SKM-1 treated with dmso at 0.1 percent for 144 hours (cell line): ENCODE measurements at regions not wholly inside any gene's neighbourhood (a gene's known extent, or its start where the extent isn't known, plus 50 kb on each side); places are given as distances from the start of the nearest gene placed in this dataset.

Source experiments
- DNase-seq: peaks from one replicate; lab custom pipeline; 2025; ENCODE audit not compliant: unreplicated experiment; lab: John Stamatoyannopoulos, UW

DNA sequence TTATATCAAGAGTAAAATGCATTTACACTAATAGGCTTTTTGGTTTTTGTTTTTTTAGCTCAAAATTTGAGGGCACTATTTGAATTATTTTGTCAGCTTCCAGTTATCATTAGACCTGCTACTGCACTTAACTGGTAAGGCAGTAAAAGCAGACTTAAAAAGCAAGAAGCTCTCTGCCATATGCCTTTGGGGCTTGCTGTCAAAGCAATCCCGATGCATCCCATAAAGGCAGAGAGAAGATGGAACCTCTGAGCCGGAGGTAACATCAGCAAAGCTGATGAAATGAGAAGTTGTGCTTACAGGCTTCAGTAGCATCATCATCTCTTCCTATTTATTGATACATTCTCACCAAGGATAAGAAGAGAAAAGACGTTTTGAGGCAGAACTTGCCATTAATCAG, 1414.3 kb upstream of the CDH6 start:
- no peak for DNase-seq

DNA sequence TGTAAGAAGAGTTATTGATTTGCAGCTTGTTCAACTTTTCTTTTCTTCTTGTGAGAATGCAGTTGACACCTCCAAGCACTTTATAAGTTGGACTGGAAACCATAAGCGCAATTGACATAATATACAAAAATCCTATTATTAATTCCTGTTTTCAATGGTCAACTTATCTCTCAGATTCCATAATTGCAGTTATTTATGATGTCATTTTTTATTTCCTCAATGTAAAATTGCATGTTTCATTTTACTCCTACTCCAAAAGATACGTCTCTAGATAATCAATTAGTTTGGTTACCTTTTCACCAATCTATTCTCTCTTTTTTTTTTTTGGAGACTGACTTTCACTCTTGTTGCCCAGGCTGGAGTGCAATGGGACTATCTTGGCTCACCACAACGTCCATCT, 1416.1 kb upstream of the CDH6 start:
- no peak for DNase-seq

DNA sequence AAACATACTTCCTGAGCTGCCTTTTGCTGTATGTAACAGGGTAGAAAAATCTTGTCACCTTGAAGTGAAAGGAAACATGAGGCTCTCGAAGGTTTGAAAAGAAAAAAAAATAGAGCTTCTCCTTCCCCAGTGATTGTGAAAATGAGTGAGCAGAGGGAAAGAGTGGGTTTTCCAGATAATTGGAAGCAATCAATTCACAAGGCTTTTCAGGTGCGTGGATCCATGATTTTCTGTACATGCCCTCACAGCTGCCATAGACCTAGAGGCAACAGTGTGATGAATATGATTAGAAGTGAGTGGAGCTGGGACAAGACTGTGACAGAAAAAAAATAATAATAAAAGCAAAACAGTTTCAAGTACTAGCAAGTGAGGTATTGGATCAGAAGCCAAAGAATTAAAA, 1422.5 kb upstream of the CDH6 start:
- no peak for DNase-seq

DNA sequence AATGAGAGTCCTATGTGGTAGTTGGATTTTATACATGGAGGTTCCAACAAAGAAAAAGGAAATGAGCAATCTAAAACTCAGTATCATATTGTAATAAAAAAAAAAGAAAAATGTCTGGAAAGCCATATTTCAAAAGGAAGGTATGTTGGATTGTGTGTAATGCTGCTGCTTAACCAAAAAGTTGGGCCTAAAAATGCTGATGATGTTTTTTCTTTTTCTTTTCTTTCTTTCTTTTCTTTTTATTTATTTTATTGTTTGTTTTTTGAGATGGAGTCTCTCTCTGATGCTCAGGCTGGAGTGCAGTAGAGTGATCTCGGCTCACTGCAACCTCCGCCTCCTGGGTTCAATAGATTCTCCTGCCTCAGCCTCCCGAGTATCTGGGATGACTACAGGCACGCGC, 1424.0 kb upstream of the CDH6 start:
- no peak for DNase-seq

DNA sequence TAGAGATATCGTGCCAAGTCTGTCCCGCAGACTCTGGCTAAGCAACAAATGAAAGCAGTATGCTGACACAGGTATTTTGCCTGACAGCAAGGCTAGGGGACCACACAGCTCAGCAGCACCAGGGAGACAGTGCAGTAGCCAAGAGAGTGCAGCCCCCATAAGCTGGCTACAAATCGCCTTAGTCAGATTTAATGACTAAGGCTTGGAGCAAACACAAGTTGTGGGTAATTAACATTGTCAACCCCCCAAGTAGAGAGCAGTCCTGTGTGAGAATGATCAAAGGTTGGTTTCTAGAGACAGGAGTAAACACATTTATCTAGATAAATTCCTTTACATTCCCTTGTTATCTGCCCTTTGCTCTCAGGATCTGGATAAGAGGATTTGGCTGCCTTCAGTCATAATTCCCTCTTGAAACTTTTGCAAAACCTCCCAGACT, 1434.5 kb upstream of the CDH6 start:
- no peak for DNase-seq

DNA sequence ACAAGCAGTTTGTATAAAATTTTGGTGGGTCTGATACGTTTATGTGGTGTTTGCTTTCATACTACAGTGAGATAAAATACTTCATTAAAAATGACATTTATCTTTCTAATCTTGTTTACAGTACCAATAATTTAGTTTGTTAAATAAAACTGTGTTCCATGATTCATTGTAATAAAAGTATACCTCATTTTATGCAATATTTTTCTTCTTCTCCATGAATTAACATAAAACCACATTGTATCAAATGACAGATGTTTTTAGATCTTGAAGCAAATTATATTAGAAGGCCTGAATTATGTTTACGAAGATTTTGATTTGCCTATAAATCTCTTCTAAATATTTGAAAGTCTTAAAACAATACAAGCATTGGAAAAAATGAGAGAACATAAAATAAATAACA, 1443.0 kb upstream of the CDH6 start:
- DNase-seq: no peak

DNA sequence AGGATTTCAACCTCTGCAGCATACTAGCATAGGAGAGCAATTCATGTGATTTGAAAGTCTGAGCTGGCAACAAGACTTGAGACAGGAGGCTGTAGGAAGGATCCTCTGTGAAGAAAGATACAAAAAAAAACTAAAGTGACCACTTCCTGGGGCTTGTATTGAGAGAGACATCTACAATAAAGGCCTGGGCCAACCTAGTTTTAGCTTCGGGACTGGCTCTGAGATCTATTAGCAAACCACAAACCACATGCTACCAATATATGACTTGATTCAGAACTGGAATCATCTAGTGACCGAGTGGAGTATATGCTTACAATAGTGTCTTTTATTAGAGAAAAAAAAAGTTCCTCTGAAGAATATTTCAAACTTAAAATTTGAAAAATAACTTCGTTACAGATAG, 1448.9 kb upstream of the CDH6 start:
- DNase-seq: no peak

DNA sequence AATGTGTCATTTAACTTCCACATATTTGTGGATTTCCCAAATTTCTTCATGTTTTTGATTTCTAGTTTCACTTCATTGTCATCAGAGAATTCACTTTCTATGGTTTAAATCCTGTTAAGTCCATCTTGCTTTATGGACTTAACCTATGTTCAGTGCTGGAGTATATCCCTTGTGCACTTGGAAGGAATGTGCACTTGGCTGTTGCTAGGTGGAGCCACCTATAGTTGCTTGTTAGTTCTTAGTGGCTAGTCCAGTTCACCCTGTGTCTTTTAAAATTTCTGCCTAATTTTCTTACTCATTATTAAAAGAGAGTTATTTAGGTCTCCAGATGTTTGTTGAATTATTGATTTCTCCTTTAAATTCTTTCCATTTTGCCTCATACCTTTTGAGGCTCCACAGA, 1472.5 kb upstream of the CDH6 start:
- DNase-seq: no peak

DNA sequence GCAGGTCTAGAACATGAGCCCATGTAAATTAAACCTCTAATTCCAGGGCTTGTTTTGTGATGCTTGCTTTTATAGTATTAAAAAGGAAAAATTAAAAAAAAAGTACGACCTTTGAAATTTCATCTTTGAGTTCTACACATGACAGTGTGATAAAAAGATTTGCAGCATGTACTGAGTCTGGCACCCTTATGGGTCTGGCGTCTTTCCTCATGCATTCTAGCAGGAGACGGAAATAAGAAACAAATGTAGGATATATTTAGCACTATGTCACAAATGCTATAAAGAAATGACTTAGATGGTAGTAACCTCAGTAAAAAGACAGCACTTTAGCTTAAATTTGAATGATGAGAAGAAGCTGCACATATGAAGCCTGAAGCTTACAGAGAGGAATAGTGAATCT, 1474.3 kb upstream of the CDH6 start:
- DNase-seq: no peak

DNA sequence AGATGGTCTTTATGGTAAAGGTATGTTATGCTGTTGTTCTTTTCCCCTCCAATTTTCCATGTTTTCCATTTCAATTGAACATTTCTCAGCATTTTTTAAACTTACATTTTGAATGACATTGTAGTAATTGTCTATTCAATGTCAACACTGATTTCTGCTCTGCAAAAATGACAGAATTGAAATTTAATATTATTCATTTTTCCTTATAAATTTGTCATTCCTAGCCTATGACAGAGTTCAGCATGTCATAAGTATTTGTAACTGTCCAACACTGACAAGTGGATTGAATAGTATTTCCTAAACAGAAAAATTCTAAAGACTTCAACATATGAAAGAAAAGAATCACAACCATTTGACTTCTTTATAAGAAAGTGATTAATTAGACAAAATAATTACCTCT, 1478.3 kb upstream of the CDH6 start:
- DNase-seq: no peak

DNA sequence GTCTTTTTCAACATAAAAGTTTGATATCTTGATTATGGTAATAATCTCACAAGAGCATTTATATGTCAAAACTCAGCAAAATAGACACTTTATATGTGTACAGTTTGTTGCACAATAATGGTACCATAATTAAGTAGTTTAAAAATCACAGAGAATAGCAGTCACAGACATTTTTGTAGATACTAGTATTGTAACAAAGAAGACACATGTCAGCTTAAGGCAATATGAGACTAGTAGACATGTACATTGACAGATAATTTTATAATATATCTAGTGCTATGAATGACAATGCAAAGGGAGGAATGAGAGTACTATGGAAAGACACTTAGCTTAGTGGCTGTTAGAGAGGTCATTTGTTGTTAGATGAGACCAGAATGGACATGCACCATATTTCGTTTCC, 1490.6 kb upstream of the CDH6 start:
- no peak for DNase-seq

DNA sequence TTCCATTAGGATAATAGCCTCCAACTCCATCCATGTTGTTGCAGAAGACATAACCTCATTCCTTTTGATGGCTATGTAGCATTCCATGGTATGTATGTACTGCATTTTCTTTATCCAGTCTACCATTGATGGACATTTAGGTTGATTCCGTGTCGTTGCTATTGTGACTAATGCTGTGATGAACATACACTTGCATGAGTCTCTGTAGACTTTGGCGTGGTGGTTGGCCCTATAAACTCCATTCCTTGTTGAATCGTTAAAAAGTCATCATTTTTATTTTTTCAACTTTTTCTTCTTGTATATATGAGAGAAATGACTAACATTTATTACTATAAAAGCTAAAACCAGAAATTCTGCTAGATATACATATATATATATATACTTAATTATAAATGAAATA, 1491.9 kb upstream of the CDH6 start:
- no peak for DNase-seq

DNA sequence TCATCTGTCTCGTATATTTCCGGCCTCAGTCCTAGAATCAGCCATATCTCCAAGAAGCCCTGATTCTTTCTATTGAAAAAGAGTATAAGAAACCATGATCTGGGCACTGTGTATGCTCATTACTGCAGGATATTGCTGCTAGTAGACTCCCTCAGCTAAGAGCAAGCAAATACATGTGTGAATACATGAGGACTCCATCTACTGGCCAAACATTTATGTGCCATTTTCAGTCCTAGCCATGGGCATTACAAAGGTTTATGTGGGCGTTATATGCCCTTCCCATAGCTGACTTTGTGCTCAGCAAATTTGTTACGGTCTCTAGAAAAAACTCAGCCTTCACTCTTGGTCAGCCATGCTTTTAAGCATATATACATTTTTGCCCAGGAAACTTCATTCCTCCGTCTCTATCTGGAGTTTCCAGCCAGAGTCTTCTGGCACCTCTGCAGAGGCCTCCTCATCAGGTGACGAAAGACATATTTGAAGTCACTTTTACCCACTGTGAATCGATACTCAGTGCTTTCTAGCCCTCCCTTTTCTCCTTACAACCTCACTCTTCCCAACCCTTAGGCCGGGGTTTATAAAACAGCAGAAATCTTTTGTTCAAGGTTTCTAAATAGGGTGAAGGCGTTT, 1495.6 kb upstream of the CDH6 start:
- DNase-seq: peak; percentile 8

DNA sequence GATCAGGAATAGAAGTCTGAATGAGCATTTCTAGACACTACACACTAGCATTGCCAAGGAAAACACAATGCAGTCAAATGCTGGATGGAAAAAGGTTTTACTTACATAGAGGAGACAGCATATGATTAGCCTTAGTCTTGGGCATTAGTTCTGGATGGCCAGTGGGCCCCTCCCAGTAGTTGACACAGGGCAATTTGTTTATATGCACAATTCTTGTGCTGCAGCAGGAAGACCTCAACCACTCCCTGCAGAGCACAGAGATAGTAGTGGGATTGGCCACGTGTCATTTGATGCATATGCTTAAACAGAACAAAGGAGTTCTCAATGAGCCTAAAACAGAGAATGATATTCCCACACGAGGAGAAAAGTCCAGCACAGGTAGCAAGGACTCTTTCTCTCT, 1496.2 kb upstream of the CDH6 start:
- DNase-seq: no peak

DNA sequence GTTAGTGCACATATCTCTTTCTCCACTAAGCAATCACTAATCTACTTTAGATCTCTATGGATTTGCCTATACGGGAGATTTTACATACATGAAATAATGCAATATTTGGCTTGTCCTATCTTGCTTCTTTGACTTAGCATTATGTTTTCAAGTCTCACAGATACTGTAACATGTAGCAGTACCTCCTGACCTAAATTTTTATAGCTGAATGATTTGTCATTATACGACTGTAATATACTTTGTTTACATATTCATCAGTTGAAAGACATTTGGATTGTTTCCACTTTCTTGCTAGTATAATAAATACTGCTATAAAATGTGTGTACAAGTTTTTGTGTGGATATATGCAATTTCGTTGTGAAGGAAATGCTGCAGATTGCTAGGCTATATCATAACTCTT, 1520.8 kb upstream of the CDH6 start:
- DNase-seq: no peak

DNA sequence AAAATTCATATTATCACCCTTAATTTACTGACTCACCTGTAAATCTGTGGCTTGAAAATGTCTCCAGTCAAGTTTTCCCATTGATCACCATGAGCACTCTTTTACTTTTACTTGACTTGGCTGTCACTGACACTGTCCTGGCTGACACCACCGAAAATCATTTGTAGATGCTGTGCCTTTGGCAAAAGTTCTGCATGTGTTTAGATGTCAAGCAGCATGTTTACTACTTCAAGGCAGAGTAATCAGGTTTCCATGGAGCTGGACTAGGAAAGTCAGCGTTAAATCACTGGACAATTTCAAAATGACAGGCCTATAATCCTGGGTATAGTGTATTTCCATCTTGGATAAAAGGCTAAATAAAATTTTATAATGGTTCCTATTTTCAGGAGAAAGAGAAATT, 1530.6 kb upstream of the CDH6 start:
- no peak for DNase-seq

DNA sequence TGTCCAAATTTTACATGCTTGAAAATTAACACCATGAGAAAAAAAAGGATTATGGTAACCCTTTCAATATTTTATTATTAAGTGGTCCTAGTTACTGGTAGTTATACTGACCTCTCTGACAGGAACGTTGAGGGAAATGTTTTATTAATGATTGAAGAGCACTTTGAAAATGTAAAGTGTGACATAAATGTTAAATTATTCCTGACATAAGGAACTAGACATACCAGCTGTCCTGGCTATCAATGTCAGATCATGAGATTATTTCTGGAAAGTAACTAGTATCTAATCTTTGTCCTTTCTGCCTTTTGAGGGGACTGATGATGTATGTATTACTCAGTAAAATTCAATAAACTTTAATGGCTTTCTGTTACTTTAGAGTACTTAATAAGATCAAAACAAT, 1538.5 kb upstream of the CDH6 start:
- no peak for DNase-seq

DNA sequence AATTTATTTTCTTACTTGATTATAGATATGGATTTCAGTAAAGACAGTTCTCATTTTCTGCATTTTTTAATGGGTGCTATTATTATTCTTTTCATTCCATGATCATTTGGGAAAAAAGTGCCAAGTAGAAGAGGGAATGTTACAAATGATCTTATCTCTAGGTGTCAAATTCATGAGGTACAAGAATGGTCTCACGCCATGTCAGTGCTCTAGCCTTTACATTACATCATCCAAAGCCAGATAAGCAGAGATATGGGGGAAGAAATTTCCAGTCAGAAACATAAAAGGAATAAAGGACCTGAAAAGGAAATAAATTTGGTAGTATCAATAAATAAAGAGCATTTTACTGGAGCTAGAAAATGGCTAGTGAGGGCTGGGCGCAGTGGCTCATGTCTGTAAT, 1544.2 kb upstream of the CDH6 start:
- no peak for DNase-seq

DNA sequence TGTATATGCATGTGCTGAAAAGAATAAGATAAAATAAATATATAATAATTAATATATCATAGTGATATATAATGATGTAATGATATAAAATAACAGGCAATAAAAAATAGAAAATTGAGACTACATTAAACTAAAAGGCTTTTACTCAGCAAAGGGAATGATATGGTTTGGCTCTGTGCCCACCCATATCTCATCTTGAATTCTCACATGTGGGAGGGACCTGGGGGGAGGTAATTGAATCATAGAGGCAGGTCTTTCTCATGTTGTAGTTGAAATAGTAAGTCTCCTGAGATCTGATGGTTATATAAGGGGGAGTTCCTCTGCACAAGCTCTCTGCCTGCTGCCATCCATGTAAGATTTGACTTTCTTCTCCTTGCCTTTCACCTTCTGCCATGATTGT, 1550.9 kb upstream of the CDH6 start:
- DNase-seq: no peak

DNA sequence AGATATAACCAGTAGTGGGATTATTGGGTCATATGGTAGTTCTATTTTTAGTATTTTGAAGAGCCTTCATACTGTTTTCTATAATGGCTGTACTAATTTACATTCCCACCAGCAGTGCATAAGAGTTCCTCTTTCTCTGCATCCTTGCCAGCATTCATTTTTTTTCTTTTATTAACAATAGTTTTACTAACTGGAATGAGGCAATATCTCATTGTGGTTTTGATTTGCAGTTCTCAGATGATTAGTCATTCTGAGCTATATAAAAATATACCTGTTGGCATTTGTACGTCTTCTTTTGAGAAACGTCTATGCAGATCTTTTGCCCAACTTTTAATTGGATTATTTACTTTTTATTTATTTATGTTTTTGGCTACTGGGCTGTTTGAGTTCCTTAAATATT, 1579.3 kb upstream of the CDH6 start:
- no peak for DNase-seq

DNA sequence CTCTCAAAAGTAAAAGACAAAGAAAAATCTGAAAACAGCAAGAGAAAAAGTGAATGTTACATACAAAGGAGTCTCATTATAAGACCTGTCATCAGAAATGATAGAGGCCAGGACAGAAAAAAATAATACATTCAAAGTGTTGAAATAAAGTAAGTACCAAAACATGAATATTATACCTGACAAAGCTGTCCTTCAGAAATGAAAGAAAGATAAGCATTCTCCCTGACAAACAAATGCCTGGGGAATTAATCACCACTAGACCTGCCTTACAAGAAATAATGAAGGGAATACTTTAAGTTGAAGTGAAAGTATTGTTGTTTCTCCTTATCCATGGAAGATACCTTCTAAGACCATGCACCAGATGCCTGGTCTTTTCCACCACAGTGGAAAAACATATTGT, 1605.2 kb upstream of the CDH6 start:
- no peak for DNase-seq

DNA sequence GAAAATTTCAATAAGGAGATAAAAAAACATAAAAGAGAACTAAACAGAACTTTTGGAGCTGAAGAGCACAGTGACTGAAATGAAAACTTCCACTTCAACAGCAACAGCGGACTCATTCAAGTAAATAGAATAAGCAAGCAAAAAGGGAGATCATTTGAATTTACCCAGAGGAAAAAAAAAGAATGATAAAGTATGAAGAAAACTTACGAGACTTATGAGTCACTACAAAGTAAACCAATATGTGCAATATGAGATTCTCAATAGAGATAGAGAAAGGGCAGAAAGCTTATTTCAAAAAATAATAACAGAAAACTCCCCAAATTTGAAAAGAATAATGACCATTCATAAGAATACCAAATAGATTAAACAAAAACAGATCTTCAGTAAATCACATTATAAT, 1605.7 kb upstream of the CDH6 start:
- no peak for DNase-seq

DNA sequence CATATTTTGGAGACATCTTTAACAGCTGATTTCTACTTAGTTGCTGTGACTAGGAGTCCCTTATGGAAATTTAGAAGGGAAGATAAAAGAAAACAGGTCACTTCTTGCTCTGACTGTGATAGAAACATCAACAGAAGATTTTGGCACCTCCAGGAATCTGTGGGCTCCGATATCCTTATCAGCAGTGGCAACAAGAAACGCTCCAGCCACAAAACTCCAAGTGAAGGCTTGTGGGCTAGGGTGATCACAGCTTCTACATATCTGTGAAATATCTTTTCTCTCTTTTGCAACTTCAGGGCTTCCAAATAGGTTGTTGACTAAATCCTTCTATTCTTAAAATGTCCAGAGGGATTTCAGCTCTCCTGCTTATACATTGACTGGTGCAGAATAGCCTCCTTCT, 1625.5 kb upstream of the CDH6 start:
- DNase-seq: no peak

DNA sequence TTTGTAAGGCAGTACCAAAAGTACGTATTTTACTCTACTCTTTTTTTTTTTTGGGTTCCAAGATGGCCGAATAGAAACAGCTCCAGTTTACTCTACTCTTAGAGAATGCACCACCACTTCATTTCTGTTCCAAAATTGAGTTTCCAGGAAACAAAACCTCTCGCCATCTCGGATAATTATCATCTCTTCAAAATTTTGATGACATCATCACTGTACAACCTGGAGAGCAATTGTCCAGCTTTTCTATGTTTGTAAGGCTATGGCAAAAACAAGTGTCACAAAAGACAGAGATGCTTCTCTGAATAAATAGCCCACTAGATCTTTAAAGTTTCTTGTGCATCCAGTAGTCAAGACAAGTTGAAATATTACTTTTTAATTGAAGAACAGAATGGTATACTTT, 1631.9 kb upstream of the CDH6 start:
- DNase-seq: no peak
